ENCODE measurements at regions not wholly inside any gene's neighbourhood (a gene's known extent, or its start where the extent isn't known, plus 50 kb on each side); places are given as distances from the start of the nearest gene placed in this dataset.

- TF ChIP-seq CTCF (IDR thresholded peaks at IDR 0.05) (no peak), POLR2AphosphoS5 (IDR thresholded peaks at IDR 0.05) (no peak), POLR2A (IDR thresholded peaks at IDR 0.05) (no peak), EP300 (IDR thresholded peaks at IDR 0.05; ENCODE audit: low read depth) (no peak)
Measured at GRCh38 chr15:29621616-29622015, 200.7 kb downstream of the TJP1 start.
